GM12872 (cell line): ENCODE measurements at regions not wholly inside any gene's neighbourhood (a gene's known extent, or its start where the extent isn't known, plus 50 kb on each side); places are given as distances from the start of the nearest gene placed in this dataset.

Experiments used
- TF ChIP-seq, protein P1 (sequence below): IDR thresholded peaks from 3 replicates; pipeline ENCODE4 v1.5.1; 2011; ENCODE audit warnings: low read depth, mild to moderate bottlenecking, low read length, moderate library complexity; ENCODE audit not compliant: insufficient read depth

GRCh38 chr18:10170375-10170774, 256.6 kb downstream of the VAPA start:
- TF ChIP-seq, protein P1, sequence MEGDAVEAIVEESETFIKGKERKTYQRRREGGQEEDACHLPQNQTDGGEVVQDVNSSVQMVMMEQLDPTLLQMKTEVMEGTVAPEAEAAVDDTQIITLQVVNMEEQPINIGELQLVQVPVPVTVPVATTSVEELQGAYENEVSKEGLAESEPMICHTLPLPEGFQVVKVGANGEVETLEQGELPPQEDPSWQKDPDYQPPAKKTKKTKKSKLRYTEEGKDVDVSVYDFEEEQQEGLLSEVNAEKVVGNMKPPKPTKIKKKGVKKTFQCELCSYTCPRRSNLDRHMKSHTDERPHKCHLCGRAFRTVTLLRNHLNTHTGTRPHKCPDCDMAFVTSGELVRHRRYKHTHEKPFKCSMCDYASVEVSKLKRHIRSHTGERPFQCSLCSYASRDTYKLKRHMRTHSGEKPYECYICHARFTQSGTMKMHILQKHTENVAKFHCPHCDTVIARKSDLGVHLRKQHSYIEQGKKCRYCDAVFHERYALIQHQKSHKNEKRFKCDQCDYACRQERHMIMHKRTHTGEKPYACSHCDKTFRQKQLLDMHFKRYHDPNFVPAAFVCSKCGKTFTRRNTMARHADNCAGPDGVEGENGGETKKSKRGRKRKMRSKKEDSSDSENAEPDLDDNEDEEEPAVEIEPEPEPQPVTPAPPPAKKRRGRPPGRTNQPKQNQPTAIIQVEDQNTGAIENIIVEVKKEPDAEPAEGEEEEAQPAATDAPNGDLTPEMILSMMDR, result no peak

DNA sequence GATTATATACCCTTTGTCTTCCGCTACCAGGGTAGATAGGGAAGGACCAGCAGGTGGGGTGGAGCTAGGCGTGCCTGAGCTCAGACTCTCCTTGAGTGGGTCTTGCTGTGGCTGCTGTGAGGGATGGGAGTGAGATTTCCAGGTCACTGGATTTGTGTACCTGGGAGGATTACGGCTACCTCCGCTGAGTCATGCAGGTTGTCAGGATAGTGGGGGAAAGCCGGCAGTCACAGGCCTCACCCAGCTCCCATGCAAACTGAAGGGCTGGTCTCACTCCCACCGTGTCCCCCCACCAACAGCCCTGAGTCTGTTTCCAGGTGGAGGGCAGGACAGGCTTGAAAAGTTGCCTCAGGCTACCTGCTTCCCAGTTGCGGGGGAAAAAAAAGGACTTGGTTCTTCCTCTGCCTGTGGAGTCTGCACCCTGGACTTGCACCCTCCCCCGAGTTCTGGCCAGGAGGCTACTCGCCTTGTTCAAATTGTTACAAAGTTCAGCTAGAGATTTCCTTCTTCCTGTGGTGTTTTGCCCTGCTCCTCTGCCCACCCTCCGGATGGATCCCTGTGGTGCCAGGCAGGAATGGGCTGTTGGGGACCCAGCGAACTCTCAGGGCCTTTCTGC, 268.3 kb downstream of the VAPA start:
- TF ChIP-seq, protein P1, result no peak

DNA sequence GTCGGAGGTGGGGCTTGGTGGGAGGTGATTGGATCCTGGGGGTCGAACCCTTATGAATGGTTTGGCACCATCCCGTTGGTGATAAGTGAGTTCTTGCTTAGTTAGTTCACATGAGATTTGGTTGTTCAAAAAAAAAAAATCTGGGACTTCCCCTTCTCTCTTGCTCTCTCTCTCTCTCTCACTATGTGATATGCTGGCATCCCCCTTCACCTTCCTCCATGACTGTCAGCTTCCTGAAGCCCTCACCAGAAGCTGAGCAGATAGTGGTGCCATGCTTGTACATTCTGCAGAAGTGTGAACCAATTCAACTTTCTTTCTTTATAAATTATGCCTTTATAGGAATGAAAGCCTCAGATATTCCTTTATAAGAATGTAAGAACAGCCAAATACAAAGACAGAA, 269.7 kb upstream of the APCDD1 start:
- TF ChIP-seq, protein P1, result no peak

DNA sequence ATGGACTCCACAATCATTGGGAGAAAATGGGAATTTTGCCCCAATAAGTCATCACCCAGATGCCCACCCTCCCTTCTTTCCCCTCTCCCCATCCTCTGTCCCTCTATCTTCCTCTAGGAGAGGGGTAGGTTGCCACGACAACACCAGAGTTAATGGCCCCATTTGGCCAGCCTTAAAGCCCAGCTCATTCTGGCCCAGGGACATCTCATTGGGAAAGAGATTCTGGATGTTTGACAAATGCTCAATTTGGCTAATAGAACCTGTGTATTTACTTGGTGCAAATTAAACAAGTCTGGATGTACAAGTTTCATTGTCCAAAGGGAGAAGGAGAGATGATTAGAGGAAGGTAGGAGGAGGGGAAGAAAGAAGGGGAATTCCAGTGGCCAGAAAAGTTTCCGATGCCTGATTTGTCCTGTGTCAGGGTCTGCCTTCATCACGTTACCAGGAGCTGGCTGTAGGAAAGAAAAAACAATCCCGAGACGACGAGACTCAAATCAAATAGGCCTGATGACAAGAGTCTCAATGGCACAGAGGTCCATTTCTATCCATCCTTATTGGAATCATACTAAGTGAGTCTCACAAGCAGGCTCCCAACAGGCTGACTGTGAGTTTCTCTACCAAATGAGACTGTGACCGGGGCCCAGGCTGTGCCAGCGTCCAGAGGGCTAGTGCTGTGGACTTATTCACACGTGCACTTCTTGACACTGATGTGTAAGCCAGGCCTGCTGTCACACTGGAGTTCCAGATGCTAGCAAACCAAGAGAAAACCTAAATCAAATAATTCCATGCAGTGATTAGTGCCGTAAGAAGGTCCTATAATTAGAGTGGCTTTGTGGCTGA, 265.2 kb upstream of the APCDD1 start:
- TF ChIP-seq, protein P1, result no peak

- TF ChIP-seq, protein P1, result no peak
Measured at GRCh38 chr18:10190564-10190963, 263.9 kb upstream of the APCDD1 start.

GRCh38 chr18:10193444-10193843, 261.0 kb upstream of the APCDD1 start:
- TF ChIP-seq, protein P1, result no peak

DNA sequence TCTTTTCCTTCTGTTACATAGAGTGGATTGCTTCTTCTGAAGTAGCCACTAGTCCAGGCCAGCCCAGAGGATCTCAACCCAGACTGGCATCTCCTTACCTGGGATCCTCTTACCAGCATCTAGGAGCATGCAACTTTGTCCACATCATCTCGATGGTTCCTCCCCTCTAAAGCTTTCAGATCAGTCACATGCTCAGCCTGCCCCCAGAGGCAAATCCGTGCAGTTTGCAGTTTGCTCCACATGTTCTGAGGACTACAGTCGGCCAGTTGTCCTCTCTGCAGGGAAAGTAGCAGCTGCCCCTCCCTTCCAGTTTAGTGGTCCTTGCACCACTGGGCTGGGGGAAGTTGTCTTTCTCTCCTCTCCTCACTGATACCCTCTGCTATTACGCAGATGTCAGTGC, 259.8 kb upstream of the APCDD1 start:
- TF ChIP-seq, protein P1, result no peak
